ENCODE measurements at regions not wholly inside any gene's neighbourhood (a gene's known extent, or its start where the extent isn't known, plus 50 kb on each side); places are given as distances from the start of the nearest gene placed in this dataset.
"Not testable (repeated sequence)": the region's sequence is repeated elsewhere in the genome, so short reads cannot be mapped to it uniquely, and the experiment has no call there.

- ATAC-seq (ENCODE audit: low read depth) (no peak), DNase-seq (ENCODE audit: low spot score in 2 of 2) (no peak)
- H3K27me3 Mint-ChIP-seq, result peaks cover 11% of the 10 kb centered on the region
- H3K36me3 Mint-ChIP-seq, result no peaks in the 10 kb centered on the region
- no peak overlapping the region for H3K4me3 Mint-ChIP-seq
- H3K4me1 Mint-ChIP-seq, result peaks cover 5% of the 10 kb centered on the region
- no peaks in the 10 kb centered on the region for H3K9me3 Mint-ChIP-seq
- no peak overlapping the region for H3K27ac Mint-ChIP-seq
Observed at GRCh38 chr6:16832043-16832567, 70.8 kb upstream of the ATXN1 start.

- no peak for ATAC-seq (ENCODE audit: low read depth)
- Mint-ChIP-seq H3K9me3 (no peaks in the 10 kb centered on the region), H3K4me1 (no peaks in the 10 kb centered on the region), H3K4me3 (no peak overlapping the region), H3K27ac (no peak overlapping the region), H3K27me3 (peaks cover 8% of the 10 kb centered on the region), H3K36me3 (no peaks in the 10 kb centered on the region)
- DNase-seq (ENCODE audit: low spot score in 2 of 2), result no peak
Observed at GRCh38 chr6:16831136-16831535, 69.9 kb upstream of the ATXN1 start.

GRCh38 chr6:16828058-16828457, 66.8 kb upstream of the ATXN1 start:
- Mint-ChIP-seq H3K4me1 (peaks cover 12% of the 10 kb centered on the region), H3K9me3 (no peaks in the 10 kb centered on the region), H3K36me3 (no peaks in the 10 kb centered on the region), H3K27me3 (peaks cover 8% of the 10 kb centered on the region), H3K27ac (no peak overlapping the region), H3K4me3 (no peak overlapping the region)
- ATAC-seq (ENCODE audit: low read depth), result no peak
- DNase-seq (ENCODE audit: low spot score in 2 of 2), result no peak

- Mint-ChIP-seq H3K27me3 (peaks cover 8% of the 10 kb centered on the region), H3K27ac (no peak overlapping the region)
- ATAC-seq (ENCODE audit: low read depth), result no peak
Observed at GRCh38 chr6:16827627-16828026, 66.4 kb upstream of the ATXN1 start.

GRCh38 chr6:16825784-16826183, 64.5 kb upstream of the ATXN1 start:
- Mint-ChIP-seq H3K36me3 (no peaks in the 10 kb centered on the region), H3K4me1 (peaks cover 12% of the 10 kb centered on the region), H3K27me3 (peaks cover 3% of the 10 kb centered on the region), H3K4me3 (no peak overlapping the region), H3K27ac (no peak overlapping the region), H3K9me3 (no peaks in the 10 kb centered on the region)
- ATAC-seq (ENCODE audit: low read depth) (no peak), DNase-seq (ENCODE audit: low spot score in 2 of 2) (no peak)

More at GRCh38 chr6:16827627-16828026, 66.4 kb upstream of the ATXN1 start:
- no peak overlapping the region for H3K4me3 Mint-ChIP-seq
- peaks cover 12% of the 10 kb centered on the region for H3K4me1 Mint-ChIP-seq
- no peaks in the 10 kb centered on the region for H3K36me3 Mint-ChIP-seq
- no peak for DNase-seq (ENCODE audit: low spot score in 2 of 2)
- no peaks in the 10 kb centered on the region for H3K9me3 Mint-ChIP-seq

GRCh38 chr6:16824845-16825685, 63.8 kb upstream of the ATXN1 start:
- Mint-ChIP-seq H3K4me1 (peaks cover 12% of the 10 kb centered on the region), H3K9me3 (no peaks in the 10 kb centered on the region), H3K4me3 (no peak overlapping the region), H3K36me3 (peaks cover 2% of the 10 kb centered on the region), H3K27ac (peak overlapping the region; percentile 39), H3K27me3 (peaks cover 7% of the 10 kb centered on the region)
- DNase-seq (ENCODE audit: low spot score in 2 of 2), result no peak
- ATAC-seq (ENCODE audit: low read depth), result peak; percentile 72

GRCh38 chr6:16823718-16824352, 62.6 kb upstream of the ATXN1 start:
- H3K9me3 Mint-ChIP-seq, result no peaks in the 10 kb centered on the region

GRCh38 chr6:16822975-16823717, 61.9 kb upstream of the ATXN1 start:
- Mint-ChIP-seq H3K27me3 (peaks cover 7% of the 10 kb centered on the region), H3K36me3 (peaks cover 2% of the 10 kb centered on the region), H3K9me3 (no peaks in the 10 kb centered on the region), H3K27ac (no peak overlapping the region), H3K4me1 (peaks cover 12% of the 10 kb centered on the region), H3K4me3 (no peak overlapping the region)
- DNase-seq (ENCODE audit: low spot score in 2 of 2), result no peak
- ATAC-seq (ENCODE audit: low read depth), result no peak

More at GRCh38 chr6:16823718-16824352, 62.6 kb upstream of the ATXN1 start:
- H3K4me1 Mint-ChIP-seq, result peaks cover 12% of the 10 kb centered on the region
- H3K27me3 Mint-ChIP-seq, result peaks cover 7% of the 10 kb centered on the region
- ATAC-seq (ENCODE audit: low read depth), result no peak
- no peak overlapping the region for H3K27ac Mint-ChIP-seq
- H3K36me3 Mint-ChIP-seq, result peaks cover 2% of the 10 kb centered on the region
- no peak overlapping the region for H3K4me3 Mint-ChIP-seq
- no peak for DNase-seq (ENCODE audit: low spot score in 2 of 2)

GRCh38 chr6:16822529-16822928, 61.3 kb upstream of the ATXN1 start:
- peaks cover 7% of the 10 kb centered on the region for H3K27me3 Mint-ChIP-seq
- DNase-seq (ENCODE audit: low spot score in 2 of 2) (no peak), ATAC-seq (ENCODE audit: low read depth) (no peak)
- no peak overlapping the region for H3K27ac Mint-ChIP-seq
- H3K4me1 Mint-ChIP-seq, result peaks cover 12% of the 10 kb centered on the region
- H3K9me3 Mint-ChIP-seq, result no peaks in the 10 kb centered on the region
- no peak overlapping the region for H3K4me3 Mint-ChIP-seq
- H3K36me3 Mint-ChIP-seq, result peaks cover 2% of the 10 kb centered on the region

- peaks cover 12% of the 10 kb centered on the region for H3K4me1 Mint-ChIP-seq
- H3K4me3 Mint-ChIP-seq, result no peak overlapping the region
- H3K9me3 Mint-ChIP-seq, result no peaks in the 10 kb centered on the region
- peaks cover 2% of the 10 kb centered on the region for H3K36me3 Mint-ChIP-seq
- H3K27me3 Mint-ChIP-seq, result peaks cover 7% of the 10 kb centered on the region
- no peak for ATAC-seq (ENCODE audit: low read depth)
- no peak overlapping the region for H3K27ac Mint-ChIP-seq
- no peak for DNase-seq (ENCODE audit: low spot score in 2 of 2)
Observed at GRCh38 chr6:16821834-16822264, 60.6 kb upstream of the ATXN1 start.

- not testable (repeated sequence) for DNase-seq (ENCODE audit: low spot score in 2 of 2); H3K27ac Mint-ChIP-seq; ATAC-seq (ENCODE audit: low read depth); H3K9me3 Mint-ChIP-seq; H3K4me1 Mint-ChIP-seq; H3K36me3 Mint-ChIP-seq; H3K4me3 Mint-ChIP-seq; H3K27me3 Mint-ChIP-seq
Observed at GRCh38 chr6:16820262-16820661, 59.0 kb upstream of the ATXN1 start.

GRCh38 chr6:16819752-16820151, 58.5 kb upstream of the ATXN1 start:
- no peak overlapping the region for H3K27ac Mint-ChIP-seq
- peaks cover 7% of the 10 kb centered on the region for H3K27me3 Mint-ChIP-seq
- DNase-seq (ENCODE audit: low spot score in 2 of 2) (no peak), ATAC-seq (ENCODE audit: low read depth) (no peak)
- H3K4me1 Mint-ChIP-seq, result peaks cover 4% of the 10 kb centered on the region
- H3K36me3 Mint-ChIP-seq, result peaks cover 2% of the 10 kb centered on the region
- no peaks in the 10 kb centered on the region for H3K9me3 Mint-ChIP-seq
- no peak overlapping the region for H3K4me3 Mint-ChIP-seq

GRCh38 chr6:16818992-16819626, 57.8 kb upstream of the ATXN1 start:
- Mint-ChIP-seq H3K4me3 (no peak overlapping the region), H3K4me1 (no peaks in the 10 kb centered on the region), H3K36me3 (peaks cover 2% of the 10 kb centered on the region), H3K9me3 (no peaks in the 10 kb centered on the region), H3K27ac (no peak overlapping the region), H3K27me3 (peaks cover 7% of the 10 kb centered on the region)
- ATAC-seq (ENCODE audit: low read depth) (no peak), DNase-seq (ENCODE audit: low spot score in 2 of 2) (no peak)
